GM19397 (cell line): ENCODE measurements at regions not wholly inside any gene's neighbourhood (a gene's known extent, or its start where the extent isn't known, plus 50 kb on each side); places are given as distances from the start of the nearest gene placed in this dataset.
A peak's percentile ranks its signal among the peaks of the same experiment; 100 is the strongest.

Experiments
- ATAC-seq: cut with Tn5 transposase; IDR thresholded peaks from one replicate; pipeline ENCODE4 v1.9.1; 2021; ENCODE audit warnings: mild to moderate bottlenecking, moderate library complexity; ENCODE audit not compliant: unreplicated experiment

DNA sequence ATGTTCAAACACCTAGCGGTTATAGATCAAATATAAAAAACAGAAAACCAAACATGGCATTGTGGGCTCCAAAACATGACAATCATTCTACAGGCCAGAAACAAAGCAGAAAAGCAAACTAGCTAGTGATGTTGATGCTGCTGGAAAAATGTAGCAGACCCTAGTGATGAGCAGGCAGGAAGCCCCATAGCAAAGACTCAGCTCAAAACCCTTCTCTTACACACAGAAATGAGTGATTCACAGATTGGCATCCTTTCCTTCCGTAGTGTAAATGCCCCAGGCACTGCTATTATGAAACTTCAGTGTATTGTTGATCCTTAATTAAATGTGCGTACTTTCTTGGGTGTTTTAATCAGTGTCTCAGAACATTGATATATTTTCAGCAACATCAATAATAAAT is 425.1 kb downstream of the UTRN start:
- no peak for ATAC-seq

GRCh38 chr6:144711661-144712060 is 426.5 kb downstream of the UTRN start:
- ATAC-seq = no peak

GRCh38 chr6:144712541-144712940 is 427.4 kb downstream of the UTRN start:
- no peak for ATAC-seq

DNA sequence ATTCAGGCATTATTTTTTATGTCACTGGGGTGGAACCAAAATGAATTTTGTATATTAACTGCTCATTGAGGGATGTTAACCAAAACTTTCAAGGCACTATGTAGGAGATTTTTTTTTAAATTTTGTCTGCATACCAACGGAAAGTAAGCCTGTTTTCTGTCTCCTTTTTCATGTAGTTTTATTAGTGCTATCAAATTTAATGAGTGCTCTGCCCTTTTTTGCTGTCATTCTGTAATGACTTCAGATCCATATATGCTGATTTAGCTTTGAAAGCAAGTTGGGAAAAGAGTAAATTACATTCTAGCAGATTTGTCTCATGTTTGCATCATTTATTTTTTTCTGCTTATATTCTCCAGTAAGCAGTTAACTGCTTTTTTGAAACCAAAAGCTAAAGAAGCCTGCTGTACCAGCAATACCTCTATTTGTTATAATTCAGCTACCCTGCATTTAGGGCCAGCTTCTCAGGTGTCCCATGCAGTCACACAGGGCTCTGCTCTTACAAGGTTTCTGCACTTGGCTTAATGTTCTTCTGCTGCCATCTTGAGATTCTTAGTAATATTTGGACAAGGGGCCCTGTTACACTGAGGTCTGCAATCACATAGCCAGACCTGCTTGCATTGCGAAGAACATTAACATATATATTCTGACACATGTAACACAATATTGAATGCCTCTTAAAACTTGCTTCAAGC is 429.0 kb downstream of the UTRN start:
- no peak for ATAC-seq

DNA sequence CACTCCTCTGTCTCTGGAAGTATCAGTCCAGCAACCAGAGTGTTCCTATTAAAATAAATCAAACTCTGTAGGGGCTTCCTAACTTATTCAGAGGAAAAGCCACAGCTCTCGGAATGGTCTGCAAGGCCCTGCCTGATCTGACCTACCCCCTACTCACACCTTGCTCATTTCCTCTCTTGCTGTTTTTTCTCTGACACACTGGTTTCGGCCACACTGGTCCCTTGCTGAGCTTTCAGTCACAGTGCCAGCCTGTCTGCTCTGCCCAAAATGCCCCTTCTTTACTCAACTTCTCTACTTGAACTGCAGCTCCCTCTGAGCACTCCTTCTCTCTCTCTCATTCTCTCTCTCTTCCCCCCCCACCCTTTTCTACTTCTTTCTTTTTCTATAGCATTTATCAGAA is 430.2 kb downstream of the UTRN start:
- peak; percentile 64 for ATAC-seq

- ATAC-seq = no peak
These were observed 433.3 kb downstream of the UTRN start for GRCh38 chr6:144718431-144718830.

DNA sequence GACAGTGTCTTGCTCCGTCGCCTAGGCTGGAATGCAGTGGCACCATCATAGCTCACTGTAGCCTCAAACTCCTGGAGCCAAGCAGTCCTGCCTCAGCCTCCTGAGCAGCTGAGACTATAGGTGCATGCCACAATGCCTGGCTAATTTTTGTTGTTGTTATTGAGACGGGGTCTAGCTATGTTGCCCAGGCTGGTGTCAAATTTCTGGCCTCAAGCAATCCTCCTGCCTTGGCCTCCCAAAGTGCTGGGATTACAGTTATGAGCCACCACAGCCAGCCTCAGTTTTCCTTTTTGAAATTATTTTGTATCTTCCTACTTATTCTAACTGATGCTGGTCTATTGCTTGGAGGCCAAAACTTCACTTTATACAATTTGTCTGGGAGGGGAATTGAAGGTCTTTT is 436.1 kb downstream of the UTRN start:
- no peak for ATAC-seq

DNA sequence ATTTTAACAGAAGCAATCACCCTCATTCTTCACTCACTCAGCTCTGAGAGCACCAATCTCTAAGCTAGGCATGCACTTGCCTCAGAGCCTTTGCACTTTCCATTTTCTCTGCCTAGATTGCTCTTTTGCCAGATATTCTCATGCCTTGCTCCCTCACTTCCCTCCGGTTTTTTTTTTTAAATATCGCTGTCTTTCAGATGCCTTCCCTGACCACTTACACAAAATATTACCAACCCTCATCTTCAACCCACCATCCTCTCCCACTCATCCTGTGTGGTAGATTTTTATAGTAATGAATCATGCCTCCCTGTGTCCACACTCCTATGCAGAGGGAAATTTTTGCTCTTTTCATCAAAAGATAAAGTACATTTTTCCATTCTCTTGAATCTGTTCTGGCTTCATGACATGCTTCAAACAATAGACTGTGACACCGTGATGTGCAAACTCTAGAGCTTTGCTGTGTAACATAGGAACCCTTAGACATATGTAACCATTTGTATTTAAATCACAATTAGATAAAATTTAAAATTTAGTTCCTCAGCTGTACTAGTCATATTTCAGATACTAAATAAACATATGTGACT is 437.1 kb downstream of the UTRN start:
- ATAC-seq = no peak

GRCh38 chr6:144722925-144723324 is 437.8 kb downstream of the UTRN start:
- no peak for ATAC-seq

GRCh38 chr6:144723431-144723830 is 438.3 kb downstream of the UTRN start:
- no peak for ATAC-seq

- ATAC-seq = no peak
These were observed 439.7 kb downstream of the UTRN start for GRCh38 chr6:144724818-144725217.

DNA sequence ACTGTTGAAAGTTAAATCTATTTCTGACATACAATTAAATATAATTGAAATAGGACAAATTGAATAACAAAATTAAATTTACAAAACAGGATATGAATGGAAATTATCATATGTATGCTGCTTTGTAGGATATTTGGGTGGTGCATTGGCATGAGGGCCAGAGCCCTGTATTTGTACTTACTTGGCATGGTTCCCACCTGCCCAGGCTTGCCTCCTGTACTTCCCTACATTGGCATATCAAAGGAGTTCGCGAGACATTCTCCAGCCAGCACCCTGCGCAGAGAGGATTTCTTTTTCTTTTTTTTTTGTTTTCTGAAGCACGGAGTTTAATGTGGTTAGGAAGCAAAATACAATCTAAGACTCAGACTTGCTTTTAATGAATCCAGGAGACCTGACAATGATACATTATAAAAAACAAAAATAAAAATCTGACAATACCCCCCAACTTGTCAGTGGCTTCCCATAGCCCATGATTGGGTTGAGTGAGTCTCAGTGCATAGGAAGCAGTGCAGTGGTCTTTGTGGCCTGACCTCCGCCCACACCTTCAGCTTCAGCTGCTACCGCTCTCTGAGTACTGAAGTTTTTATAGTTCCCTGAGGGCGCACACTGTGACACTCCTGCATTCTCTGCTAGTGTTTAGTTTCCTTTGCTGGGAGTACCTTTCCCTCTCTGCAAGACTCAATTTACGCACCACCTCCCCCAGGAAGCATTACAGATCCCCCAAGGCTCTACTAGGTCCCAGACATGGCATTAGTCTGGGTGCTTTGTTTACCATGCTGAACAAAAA is 440.8 kb downstream of the UTRN start:
- ATAC-seq = peak; percentile 60

GRCh38 chr6:144728804-144729203 is 443.7 kb downstream of the UTRN start:
- no peak for ATAC-seq

DNA sequence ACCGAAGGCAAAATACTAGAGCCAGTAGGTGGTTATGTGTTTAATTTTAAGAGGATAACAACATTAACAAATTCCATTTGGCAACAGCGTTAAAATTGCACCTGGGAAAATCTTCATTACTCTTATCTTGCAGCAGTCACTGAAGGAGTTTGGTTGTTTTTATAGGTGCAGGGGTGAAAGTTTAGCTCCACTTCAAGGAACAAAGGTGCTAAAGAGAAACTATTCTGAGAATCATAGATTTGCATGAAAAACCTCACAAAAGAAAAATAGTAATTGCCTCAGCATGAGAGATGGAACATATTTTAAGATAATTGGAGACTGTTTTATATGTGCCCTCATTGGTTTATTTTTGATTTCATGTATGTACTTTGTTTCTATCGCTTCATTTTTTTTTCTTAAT is 444.4 kb downstream of the UTRN start:
- ATAC-seq = peak; percentile 64

- no peak for ATAC-seq
These were observed 445.0 kb downstream of the UTRN start for GRCh38 chr6:144730088-144730645.

DNA sequence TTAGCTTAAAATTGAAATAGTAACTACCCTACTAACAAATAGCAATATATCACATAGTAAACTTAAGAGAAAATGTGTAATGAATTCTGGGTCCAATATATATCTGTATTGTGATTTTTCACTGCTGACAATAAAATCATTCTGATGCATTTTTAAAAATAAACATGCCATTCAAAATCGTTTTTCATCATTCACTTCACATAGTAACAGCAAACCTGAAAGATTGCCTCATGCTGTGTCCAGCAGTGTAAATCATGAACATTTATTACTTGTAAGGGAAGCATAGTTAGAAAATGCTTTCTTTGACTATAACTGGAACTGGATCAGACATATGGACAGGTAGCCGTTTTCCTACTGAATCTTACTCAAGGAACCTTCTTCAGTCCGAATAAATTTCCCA is 446.1 kb downstream of the UTRN start:
- ATAC-seq = no peak

- ATAC-seq = no peak
These were observed 451.6 kb downstream of the UTRN start for GRCh38 chr6:144736763-144737162.

DNA sequence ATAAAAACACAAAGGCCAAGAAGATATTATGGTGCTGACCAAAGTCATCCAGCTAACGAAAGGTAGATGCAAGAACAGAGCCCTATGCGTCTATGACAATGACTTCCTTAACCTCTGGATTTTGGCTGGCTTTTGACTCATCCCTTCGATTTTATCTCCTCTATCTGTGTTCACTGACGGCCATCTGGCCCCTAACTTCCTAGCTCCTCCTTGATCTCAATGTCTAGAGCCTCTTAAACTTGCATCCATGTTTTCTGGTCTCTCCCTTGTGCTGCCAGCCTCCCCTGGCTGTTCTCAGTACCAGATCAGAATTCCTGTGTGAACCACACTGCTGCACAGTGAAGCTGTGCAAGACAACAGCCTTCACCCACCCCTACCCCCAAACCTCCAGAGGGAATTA is 452.9 kb downstream of the UTRN start:
- ATAC-seq = no peak

- ATAC-seq = no peak
These were observed 454.7 kb downstream of the UTRN start for GRCh38 chr6:144739873-144740272.

DNA sequence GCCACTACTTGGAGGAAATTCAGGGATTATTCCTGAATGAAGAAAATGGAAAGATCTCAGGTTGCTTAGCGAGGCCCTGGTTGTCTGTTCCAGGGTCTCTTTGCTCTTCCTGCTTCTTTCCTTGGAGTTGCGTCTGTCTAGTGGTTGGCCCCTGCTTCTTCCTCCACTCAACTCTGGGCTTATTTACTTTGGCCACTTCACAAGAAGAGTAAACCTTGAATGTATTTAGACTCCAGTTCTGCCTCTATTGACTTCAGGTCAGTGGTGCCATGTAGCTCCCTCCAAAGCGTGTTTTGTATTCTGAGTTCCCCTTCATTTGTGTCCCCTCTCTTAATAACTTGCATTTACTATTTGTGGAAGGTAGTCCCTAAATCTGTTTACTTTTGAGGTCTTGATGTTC is 456.5 kb downstream of the UTRN start:
- no peak for ATAC-seq

DNA sequence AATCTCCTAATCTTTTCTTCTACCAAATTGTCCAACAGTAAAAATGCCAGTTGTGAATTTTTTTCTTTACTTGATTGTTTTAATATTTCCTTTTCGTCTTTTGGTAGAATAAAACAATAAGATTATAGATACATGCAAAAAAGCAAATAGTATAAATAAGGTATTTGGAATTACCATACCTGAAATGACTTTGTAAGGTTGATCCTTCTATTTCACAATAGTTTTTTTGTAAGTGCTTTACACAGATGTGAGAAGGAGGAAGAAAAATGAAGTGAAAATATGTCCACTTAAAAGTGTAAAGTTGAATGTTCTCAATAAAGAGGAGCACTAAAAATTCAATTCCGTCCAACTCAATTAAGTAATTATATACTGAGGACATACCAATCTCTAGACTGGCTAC is 457.6 kb downstream of the UTRN start:
- ATAC-seq = no peak

DNA sequence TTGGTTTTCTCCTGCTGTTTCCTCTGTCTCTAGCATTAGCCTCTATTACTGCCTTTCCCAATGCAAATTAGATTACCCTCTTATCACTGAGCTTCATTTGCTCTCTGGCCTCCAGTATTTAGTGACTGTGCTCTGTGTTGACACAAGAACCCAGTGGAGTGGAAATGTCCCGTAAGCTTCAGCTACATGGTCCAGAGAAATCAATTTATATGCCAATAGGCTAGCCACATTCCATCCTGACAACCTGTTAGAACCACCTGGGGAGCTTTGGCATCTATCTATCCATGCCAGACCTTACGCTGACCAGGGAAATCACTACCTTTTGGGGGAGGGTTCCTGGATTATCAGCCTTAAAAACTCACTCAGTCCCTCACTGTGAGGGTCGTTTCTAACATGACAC is 459.6 kb downstream of the UTRN start:
- no peak for ATAC-seq
